ENCODE measurements at regions not wholly inside any gene's neighbourhood (a gene's known extent, or its start where the extent isn't known, plus 50 kb on each side); places are given as distances from the start of the nearest gene placed in this dataset.

DNA sequence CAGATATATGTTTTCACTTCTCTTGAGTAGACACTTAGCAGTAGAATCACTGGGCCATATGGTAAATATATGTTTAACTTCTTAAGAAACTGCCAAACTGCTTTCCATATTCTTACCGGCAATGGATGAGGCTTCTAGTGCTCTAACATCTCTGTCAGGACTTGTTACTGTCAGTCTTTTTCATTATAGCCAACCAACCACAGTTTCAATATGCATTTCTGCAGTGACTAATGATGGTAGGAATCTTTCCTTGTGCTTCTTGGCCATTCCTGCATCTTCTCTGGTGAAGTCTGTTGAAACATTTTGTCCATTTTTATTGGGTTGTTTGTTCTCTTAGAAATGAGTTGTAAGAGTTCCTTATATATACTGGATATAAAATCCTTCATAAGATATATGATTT lies 66.0 kb upstream of the SYNDIG1 start:
- peak in 1 of 4 donors; percentile 9 for TF ChIP-seq POLR2AphosphoS5 (IDR thresholded peaks at IDR 0.05)
- TF ChIP-seq, protein P1, sequence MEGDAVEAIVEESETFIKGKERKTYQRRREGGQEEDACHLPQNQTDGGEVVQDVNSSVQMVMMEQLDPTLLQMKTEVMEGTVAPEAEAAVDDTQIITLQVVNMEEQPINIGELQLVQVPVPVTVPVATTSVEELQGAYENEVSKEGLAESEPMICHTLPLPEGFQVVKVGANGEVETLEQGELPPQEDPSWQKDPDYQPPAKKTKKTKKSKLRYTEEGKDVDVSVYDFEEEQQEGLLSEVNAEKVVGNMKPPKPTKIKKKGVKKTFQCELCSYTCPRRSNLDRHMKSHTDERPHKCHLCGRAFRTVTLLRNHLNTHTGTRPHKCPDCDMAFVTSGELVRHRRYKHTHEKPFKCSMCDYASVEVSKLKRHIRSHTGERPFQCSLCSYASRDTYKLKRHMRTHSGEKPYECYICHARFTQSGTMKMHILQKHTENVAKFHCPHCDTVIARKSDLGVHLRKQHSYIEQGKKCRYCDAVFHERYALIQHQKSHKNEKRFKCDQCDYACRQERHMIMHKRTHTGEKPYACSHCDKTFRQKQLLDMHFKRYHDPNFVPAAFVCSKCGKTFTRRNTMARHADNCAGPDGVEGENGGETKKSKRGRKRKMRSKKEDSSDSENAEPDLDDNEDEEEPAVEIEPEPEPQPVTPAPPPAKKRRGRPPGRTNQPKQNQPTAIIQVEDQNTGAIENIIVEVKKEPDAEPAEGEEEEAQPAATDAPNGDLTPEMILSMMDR (IDR thresholded peaks at IDR 0.05) = no peak
- Histone ChIP-seq H3K27me3 (no peaks in the 10 kb centered on the region), H3K4me3 (no peak overlapping the region), H3K27ac (no peak overlapping the region), H3K9me3 (no peaks in the 10 kb centered on the region), H3K36me3 (no peaks in the 10 kb centered on the region), H3K4me1 (peaks cover 0 to 6% (median 0%) of the 10 kb centered on the region in 4 donors)
- DNase-seq = no peak
- intact Hi-C loops (cut with DNase I) = no loop called here
- WGBS, 2 donors = 84% methylated on average over 1 of the region's 1 CpG

DNA sequence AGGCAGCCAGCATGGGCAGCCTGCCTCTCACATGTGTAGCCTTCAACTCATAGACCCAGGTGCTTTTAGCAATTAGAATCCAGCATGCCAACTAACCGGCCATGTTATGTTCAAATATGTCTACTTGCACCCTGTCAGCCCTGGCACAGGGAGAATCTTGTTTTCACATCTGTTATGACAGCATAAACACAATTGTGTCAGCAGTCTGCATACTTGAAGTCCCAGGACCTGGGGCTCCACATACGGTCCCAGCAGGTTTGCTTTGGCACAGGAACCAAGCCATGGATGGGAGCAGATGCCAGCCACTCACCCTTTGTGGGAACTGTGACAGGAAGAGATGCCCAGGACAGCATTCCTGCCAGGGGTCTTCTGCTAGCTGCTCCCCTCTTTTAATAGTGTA lies 67.2 kb upstream of the SYNDIG1 start:
- no peak for DNase-seq
- Histone ChIP-seq H3K9me3 (no peaks in the 10 kb centered on the region), H3K4me1 (peaks cover 0 to 6% (median 0%) of the 10 kb centered on the region in 4 donors), H3K4me3 (no peak overlapping the region), H3K27me3 (no peaks in the 10 kb centered on the region), H3K36me3 (no peaks in the 10 kb centered on the region), H3K27ac (no peak overlapping the region)
- 68 to 81% methylated on average over 2 of the region's 2 CpGs for WGBS, 2 donors
- no peak for TF ChIP-seq POLR2AphosphoS5 (IDR thresholded peaks at IDR 0.05)
- TF ChIP-seq EP300 (IDR thresholded peaks at IDR 0.05) = no peak
- TF ChIP-seq, protein P1 (IDR thresholded peaks at IDR 0.05) = no peak
- TF ChIP-seq POLR2A (IDR thresholded peaks at IDR 0.05) = no peak
- intact Hi-C loops (cut with DNase I) = no loop called here

DNA sequence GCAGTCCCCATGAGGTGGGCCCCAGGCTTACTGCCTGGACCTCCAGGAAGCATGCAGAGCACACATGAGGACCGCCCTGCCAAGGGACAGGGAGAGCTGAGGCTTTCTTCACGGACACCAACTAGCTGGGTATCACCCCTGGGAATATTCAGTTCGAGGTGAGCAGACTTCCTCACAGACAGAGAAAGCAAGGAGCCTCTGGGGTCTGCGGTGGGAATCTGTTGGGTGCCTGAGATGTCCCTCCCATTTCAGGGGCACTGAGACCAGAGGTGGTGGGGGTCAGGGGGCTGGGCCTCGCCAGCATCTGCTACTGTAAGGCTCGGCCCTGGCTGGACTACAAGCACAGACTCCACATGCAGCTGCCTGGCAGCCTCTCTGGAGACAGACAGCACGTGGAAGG lies 74.3 kb upstream of the SYNDIG1 start:
- WGBS, 2 donors = 52 to 78% methylated on average over 7 of the region's 7 CpGs
- no peak overlapping the region for H3K4me3 ChIP-seq
- no peaks in the 10 kb centered on the region for H3K27me3 ChIP-seq
- no peaks in the 10 kb centered on the region for H3K9me3 ChIP-seq
- DNase-seq = no peak
- intact Hi-C loops (cut with DNase I) = no loop called here
- no peaks in the 10 kb centered on the region for H3K4me1 ChIP-seq
- H3K36me3 ChIP-seq = no peaks in the 10 kb centered on the region
- no peak overlapping the region for H3K27ac ChIP-seq
- no peak for TF ChIP-seq POLR2AphosphoS5 (IDR thresholded peaks at IDR 0.05)
- TF ChIP-seq POLR2A (IDR thresholded peaks at IDR 0.05) = no peak
- TF ChIP-seq EP300 (IDR thresholded peaks at IDR 0.05) = no peak
- TF ChIP-seq, protein P1 (IDR thresholded peaks at IDR 0.05) = no peak

- Histone ChIP-seq H3K4me1 (no peaks in the 10 kb centered on the region), H3K27me3 (no peaks in the 10 kb centered on the region), H3K27ac (no peak overlapping the region), H3K36me3 (no peaks in the 10 kb centered on the region), H3K4me3 (no peak overlapping the region), H3K9me3 (no peaks in the 10 kb centered on the region)
- DNase-seq = no peak
- 78 to 83% methylated on average over 9 of the region's 9 CpGs for WGBS, 2 donors
- intact Hi-C loops (cut with DNase I) = no loop called here
- TF ChIP-seq, protein P1 (IDR thresholded peaks at IDR 0.05) = no peak
- no peak for TF ChIP-seq POLR2A (IDR thresholded peaks at IDR 0.05)
- no peak for TF ChIP-seq POLR2AphosphoS5 (IDR thresholded peaks at IDR 0.05)
- TF ChIP-seq EP300 (IDR thresholded peaks at IDR 0.05) = no peak
Observed at GRCh38 chr20:24393903-24394302, 75.5 kb upstream of the SYNDIG1 start.

DNA sequence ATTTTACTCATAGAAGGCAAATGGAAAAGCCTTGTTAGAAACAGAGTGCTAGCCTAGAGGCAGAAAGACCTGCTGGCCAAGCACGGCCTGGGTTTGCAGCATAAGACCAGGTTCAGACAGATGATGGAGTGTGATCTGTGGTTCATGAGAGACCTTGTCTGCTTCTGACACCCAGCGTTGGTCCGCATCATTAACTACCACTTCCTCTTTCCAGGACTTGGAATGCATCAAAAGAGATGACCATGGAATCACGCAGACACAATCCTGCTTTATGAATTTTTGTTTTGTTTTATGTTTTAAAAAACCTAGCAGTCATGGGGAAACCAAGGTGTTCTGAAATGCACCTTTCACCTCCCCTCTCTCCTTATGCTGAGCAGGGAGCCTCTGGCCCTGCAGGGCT lies 76.8 kb upstream of the SYNDIG1 start:
- Histone ChIP-seq H3K27ac (no peak overlapping the region), H3K9me3 (no peaks in the 10 kb centered on the region), H3K36me3 (no peaks in the 10 kb centered on the region), H3K4me3 (no peak overlapping the region), H3K27me3 (no peaks in the 10 kb centered on the region), H3K4me1 (no peaks in the 10 kb centered on the region)
- intact Hi-C loops (cut with DNase I) = no loop called here
- no peak for DNase-seq
- TF ChIP-seq POLR2A (IDR thresholded peaks at IDR 0.05) (no peak), POLR2AphosphoS5 (IDR thresholded peaks at IDR 0.05) (no peak), EP300 (IDR thresholded peaks at IDR 0.05) (no peak)
- TF ChIP-seq, protein P1 (IDR thresholded peaks at IDR 0.05) = no peak
- 80 to 88% methylated on average over 4 of the region's 4 CpGs for WGBS, 2 donors

All from sigmoid colon (tissue), 6 donors.